ENCODE measurements at regions not wholly inside any gene's neighbourhood (a gene's known extent, or its start where the extent isn't known, plus 50 kb on each side); places are given as distances from the start of the nearest gene placed in this dataset.

DNA sequence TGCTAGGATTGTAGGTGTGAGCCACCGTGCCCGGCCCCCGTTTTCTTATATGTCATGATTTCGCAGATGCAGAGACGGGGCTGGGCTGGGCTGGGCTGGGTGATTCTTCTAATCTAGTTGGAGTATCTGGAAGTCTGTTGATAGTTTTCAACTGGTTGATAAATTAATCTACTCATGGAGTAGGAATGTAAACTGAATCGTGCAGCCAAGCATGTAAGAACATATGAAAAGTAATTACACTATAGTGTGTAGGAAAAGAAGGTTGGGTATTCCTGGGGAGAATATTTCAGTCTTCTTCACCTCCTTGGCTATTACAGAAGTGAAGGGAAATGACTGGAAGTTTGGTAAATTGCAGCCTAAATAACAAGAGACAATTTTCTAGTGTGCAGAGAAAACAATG lies 82.6 kb upstream of the MAGI1 start:
- TF ChIP-seq POLR2AphosphoS5 (IDR thresholded peaks at IDR 0.05; ENCODE audit: low read depth, low read length) (no peak), POLR2A (IDR thresholded peaks at IDR 0.05; ENCODE audit: low read depth, low read length) (no peak), TAF1 (IDR thresholded peaks at IDR 0.05; ENCODE audit: borderline replicate concordance, low read depth, low read length) (no peak)
- FAIRE-seq = no peak
- no peak for DNase-seq (ENCODE audit: insufficient read length)

DNA sequence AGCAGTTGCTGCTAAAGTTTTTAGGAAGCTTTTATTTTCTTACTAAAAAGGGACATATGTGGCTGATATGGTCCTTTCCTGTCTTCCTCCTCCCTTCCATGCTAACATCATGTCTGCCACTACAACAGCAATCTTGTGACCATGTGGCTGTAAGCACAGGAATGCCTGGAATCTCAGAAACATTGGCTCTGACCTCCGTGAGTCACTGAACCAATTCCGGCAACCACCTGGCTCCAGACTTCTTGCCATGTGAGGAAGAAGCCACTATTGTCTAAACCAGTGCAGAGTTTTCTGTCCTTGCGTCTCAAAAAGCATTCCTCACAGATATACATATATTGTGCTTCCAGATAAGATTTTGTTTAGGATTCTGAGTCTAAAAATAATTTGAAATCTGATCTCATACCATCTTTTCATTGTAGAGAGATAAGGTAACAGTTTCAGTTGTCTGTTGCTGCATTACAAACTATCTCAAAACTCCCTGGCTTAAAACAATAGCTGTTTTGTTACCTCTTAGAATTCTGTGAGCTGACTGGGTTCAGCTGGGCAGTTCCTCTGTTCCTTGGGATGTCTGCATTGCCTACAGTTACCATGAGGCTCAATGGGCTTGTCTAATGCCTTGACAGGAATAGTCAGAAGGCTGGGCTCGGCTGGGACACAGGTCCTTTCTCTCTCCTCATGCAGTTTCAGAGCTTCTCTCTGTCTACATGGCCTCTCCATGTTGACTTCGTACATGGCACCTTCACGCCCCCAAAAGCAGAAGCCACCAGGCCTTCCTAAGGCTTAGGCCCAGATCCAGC lies 77.3 kb upstream of the MAGI1 start:
- no peak for DNase-seq (ENCODE audit: insufficient read length)
- TF ChIP-seq TAF1 (IDR thresholded peaks at IDR 0.05; ENCODE audit: borderline replicate concordance, low read depth, low read length) = no peak
- no peak for TF ChIP-seq POLR2AphosphoS5 (IDR thresholded peaks at IDR 0.05; ENCODE audit: low read depth, low read length)
- no peak for TF ChIP-seq POLR2A (IDR thresholded peaks at IDR 0.05; ENCODE audit: low read depth, low read length)
- FAIRE-seq = no peak

DNA sequence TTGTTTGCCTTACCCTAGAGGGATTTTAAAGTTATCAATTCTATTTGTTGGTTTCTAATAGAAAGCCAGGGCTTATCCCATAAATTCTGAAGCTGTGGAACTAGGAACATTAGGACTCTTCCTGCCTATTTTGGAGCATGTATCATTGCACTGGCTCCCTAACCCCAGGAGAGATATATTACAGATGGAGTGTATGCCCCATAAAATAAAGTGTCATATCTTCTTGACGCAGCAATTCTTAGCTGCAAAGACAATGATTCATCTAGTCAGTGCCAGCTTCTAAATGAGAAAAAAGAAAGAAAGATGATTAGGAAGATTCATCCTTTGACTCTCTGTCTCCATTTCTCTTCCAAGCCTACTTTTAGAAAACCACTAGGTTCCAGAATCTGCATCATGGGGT lies 74.8 kb upstream of the MAGI1 start:
- FAIRE-seq (no peak), DNase-seq (ENCODE audit: insufficient read length) (no peak)
- TF ChIP-seq POLR2A (IDR thresholded peaks at IDR 0.05; ENCODE audit: low read depth, low read length) = no peak
- no peak for TF ChIP-seq TAF1 (IDR thresholded peaks at IDR 0.05; ENCODE audit: borderline replicate concordance, low read depth, low read length)
- no peak for TF ChIP-seq POLR2AphosphoS5 (IDR thresholded peaks at IDR 0.05; ENCODE audit: low read depth, low read length)

DNA sequence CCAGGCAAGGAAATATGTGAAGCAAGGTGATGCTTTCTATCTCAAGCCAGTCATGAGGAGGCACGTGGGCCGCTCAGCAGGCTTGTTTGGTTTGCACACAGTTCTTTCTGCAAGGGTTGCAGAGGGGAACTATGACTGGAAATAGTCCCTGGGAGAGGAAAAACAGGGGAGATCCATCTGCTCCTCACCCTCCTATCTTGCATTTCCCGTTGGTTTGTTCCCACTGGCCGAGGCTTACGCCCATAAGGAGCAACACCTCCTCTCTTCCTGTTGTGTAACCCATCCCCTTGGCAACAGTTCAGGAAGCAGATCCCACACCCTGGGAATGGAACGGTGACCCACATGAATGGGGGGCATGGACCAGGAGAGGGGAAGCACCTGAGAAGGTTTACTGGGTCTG lies 72.1 kb upstream of the MAGI1 start:
- TF ChIP-seq POLR2A (IDR thresholded peaks at IDR 0.05; ENCODE audit: low read depth, low read length) (no peak), POLR2AphosphoS5 (IDR thresholded peaks at IDR 0.05; ENCODE audit: low read depth, low read length) (no peak), TAF1 (IDR thresholded peaks at IDR 0.05; ENCODE audit: borderline replicate concordance, low read depth, low read length) (no peak)
- no peak for FAIRE-seq
- no peak for DNase-seq (ENCODE audit: insufficient read length)

DNA sequence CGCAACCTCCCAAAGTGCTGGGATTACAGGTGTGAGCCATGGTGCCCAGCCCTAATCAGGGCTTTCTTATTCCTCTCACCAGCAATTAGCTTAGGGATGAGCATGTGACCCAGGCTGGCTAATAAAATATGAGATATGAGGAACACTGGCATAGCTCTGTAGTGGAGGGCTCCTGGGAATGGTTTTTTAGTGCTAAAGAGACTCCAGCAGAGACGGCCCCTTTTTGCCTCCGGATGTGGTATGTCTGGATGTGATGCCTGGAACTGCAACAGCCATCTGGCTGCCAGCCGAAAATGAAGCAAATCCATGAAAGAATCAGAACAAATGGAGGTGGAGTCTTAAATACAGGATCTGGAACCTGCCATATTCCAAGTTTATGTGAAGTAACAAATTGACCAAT lies 69.1 kb upstream of the MAGI1 start:
- FAIRE-seq = peak; percentile 68
- TF ChIP-seq TAF1 (IDR thresholded peaks at IDR 0.05; ENCODE audit: borderline replicate concordance, low read depth, low read length) (no peak), POLR2A (IDR thresholded peaks at IDR 0.05; ENCODE audit: low read depth, low read length) (no peak), POLR2AphosphoS5 (IDR thresholded peaks at IDR 0.05; ENCODE audit: low read depth, low read length) (no peak)
- no peak for DNase-seq (ENCODE audit: insufficient read length)

DNA sequence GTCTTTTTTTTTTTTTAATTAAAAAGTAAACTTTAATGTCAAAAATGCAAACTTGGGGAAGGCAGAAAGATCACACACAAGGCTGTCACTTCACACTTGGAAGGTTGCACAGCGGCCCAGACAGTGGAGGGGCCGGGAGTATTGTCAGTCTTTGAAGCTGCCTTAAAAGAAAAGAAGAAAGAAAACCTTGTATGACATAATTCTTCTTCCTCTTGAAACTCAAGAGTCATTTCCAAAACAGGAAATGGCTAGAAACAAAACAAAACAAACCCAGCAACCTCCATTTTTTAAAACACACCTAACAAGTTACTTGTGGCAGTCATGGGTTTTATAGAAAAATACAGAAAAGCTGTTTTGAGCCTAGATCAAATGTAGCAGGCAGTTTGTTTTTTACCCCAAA lies 68.1 kb upstream of the MAGI1 start:
- DNase-seq (ENCODE audit: insufficient read length) (no peak), FAIRE-seq (peak; percentile 90)
- no peak for TF ChIP-seq POLR2AphosphoS5 (IDR thresholded peaks at IDR 0.05; ENCODE audit: low read depth, low read length)
- no peak for TF ChIP-seq TAF1 (IDR thresholded peaks at IDR 0.05; ENCODE audit: borderline replicate concordance, low read depth, low read length)
- no peak for TF ChIP-seq POLR2A (IDR thresholded peaks at IDR 0.05; ENCODE audit: low read depth, low read length)

DNA sequence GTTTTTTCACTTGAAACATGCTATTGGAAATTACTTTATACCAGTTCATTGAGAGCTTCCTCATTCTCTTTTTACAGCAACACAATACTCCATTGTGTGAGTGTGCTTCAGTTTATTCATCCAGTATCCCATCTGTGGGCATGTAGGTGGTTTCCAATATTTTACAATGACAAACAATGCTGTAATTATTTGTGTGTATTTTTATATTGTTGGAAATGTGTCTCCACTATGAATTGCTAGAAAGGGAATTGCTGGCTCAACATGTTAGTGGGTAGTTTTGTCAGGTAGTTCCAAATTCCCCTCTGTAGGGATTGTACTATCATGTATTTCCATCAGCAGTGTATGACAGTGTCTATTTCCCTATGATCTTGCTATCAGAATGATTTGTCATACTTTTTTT lies 65.8 kb upstream of the MAGI1 start:
- TF ChIP-seq TAF1 (IDR thresholded peaks at IDR 0.05; ENCODE audit: borderline replicate concordance, low read depth, low read length) (no peak), POLR2AphosphoS5 (IDR thresholded peaks at IDR 0.05; ENCODE audit: low read depth, low read length) (no peak)
- FAIRE-seq (peak; percentile 17), DNase-seq (ENCODE audit: insufficient read length) (no peak)

DNA sequence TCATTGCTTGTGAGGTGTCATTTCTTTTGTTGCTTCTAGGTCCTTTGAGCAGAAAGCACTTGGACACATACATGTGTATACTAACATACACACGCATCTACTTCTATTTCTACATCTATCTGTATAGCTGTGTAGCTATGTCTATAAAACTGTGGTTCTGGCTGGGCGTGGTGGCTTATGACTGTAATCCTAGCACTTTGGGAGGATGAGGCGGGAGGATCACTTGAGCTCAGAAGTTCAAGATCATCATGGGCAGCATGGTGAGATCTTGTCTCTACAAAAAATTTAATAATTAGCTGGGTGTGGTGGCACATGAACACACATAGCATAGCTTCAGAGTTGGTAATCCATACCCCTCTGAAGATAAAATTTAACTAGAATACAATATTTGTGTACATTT lies 65.0 kb upstream of the MAGI1 start:
- FAIRE-seq = peak; percentile 46
- no peak for TF ChIP-seq POLR2AphosphoS5 (IDR thresholded peaks at IDR 0.05; ENCODE audit: low read depth, low read length)
- TF ChIP-seq POLR2A (IDR thresholded peaks at IDR 0.05; ENCODE audit: low read depth, low read length) = no peak
- TF ChIP-seq TAF1 (IDR thresholded peaks at IDR 0.05; ENCODE audit: borderline replicate concordance, low read depth, low read length) = no peak

DNA sequence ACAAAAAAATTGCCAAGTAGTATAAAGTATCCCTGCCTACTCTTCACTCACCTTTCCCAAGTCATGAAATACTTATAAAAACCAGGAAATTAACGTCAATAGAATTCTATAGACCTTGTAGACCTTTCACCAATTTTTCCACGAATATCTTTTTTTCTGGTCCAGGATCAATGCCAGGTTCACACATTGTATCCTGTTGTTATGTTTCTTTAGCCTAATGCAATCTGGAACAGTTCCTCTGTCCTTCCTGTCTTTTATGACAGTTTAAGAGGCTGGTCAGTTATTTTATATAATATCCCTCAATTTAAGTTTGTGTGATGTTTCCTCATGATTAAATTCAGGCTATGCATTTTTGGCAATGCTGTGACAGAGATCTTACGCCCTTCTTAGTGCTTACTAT lies 63.2 kb upstream of the MAGI1 start:
- TF ChIP-seq TAF1 (IDR thresholded peaks at IDR 0.05; ENCODE audit: borderline replicate concordance, low read depth, low read length) = no peak
- TF ChIP-seq POLR2A (IDR thresholded peaks at IDR 0.05; ENCODE audit: low read depth, low read length) = no peak
- TF ChIP-seq POLR2AphosphoS5 (IDR thresholded peaks at IDR 0.05; ENCODE audit: low read depth, low read length) = no peak
- DNase-seq (ENCODE audit: insufficient read length) = no peak
- FAIRE-seq = no peak

More for the DNA sequence above, 65.0 kb upstream of the MAGI1 start:
- no peak for DNase-seq (ENCODE audit: insufficient read length)

DNA sequence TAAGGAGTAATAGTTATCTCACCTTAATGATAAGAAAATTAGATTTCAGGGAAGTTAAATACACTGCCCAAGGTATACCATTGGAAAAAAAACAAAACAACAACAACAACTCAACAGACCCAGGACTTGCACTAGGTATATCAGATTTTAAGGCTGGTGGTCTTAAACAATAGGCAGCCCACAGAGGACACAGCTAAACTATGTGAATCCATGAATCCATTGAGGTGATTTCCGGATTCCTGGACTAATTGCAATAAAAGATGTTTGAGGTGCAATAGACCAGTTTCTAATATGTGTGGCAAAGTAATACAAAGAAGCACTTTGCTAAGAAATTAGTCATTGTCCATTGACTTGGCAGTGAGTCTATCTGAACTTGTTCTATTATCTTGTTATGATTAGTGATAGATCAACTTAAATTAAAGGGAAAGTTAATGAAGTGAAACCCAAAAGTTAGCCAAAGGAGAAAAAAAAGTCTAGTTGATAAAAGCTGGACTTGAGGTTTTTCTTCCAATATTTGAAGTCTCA lies 60.9 kb upstream of the MAGI1 start:
- DNase-seq (ENCODE audit: insufficient read length) (no peak), FAIRE-seq (no peak)
- TF ChIP-seq TAF1 (IDR thresholded peaks at IDR 0.05; ENCODE audit: borderline replicate concordance, low read depth, low read length) (no peak), POLR2A (IDR thresholded peaks at IDR 0.05; ENCODE audit: low read depth, low read length) (no peak), POLR2AphosphoS5 (IDR thresholded peaks at IDR 0.05; ENCODE audit: low read depth, low read length) (no peak)

DNA sequence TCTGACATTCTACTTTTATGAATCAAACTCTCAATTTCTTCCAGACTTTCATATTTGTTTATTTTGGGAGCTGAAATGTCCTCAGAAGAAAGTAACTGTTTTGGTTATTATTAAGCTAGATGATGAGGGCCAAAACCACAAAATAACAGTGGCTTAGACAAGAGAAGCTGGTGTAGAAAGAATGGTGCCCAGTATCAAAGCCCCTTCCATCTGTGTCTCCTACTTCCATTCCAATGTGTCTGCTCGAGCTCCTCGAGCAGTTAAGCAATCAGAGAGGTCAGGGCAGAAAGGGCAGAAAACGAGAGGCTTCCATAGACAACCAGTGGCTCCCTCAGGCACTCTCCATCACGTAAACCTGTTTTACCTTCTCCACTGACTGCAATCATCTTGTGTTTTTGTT lies 59.7 kb upstream of the MAGI1 start:
- FAIRE-seq (no peak), DNase-seq (ENCODE audit: insufficient read length) (no peak)
- TF ChIP-seq POLR2A (IDR thresholded peaks at IDR 0.05; ENCODE audit: low read depth, low read length) = no peak

DNA sequence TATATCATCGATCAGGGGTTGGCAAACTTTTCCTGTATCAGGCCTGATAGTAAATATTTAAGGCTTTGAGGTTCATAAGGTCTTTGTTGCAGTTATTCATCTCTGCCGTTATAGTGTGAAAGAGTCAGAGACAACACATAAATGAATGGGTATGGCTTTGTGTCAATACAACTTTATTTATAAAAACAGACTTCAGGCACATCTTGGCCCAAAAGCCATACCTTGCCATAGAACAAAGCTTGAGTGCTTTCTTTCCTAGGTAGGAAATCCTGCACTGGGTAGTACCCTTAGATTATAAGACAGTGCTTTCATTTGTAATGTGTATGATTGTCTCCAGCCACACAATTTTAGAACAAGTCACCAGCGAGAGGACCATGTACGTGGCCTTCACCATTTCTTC lies 58.9 kb upstream of the MAGI1 start:
- TF ChIP-seq POLR2A (IDR thresholded peaks at IDR 0.05; ENCODE audit: low read depth, low read length) (no peak), POLR2AphosphoS5 (IDR thresholded peaks at IDR 0.05; ENCODE audit: low read depth, low read length) (no peak), TAF1 (IDR thresholded peaks at IDR 0.05; ENCODE audit: borderline replicate concordance, low read depth, low read length) (no peak)
- DNase-seq (ENCODE audit: insufficient read length) (no peak), FAIRE-seq (peak; percentile 53)
